ENCODE measurements at regions not wholly inside any gene's neighbourhood (a gene's known extent, or its start where the extent isn't known, plus 50 kb on each side); places are given as distances from the start of the nearest gene placed in this dataset.

DNA sequence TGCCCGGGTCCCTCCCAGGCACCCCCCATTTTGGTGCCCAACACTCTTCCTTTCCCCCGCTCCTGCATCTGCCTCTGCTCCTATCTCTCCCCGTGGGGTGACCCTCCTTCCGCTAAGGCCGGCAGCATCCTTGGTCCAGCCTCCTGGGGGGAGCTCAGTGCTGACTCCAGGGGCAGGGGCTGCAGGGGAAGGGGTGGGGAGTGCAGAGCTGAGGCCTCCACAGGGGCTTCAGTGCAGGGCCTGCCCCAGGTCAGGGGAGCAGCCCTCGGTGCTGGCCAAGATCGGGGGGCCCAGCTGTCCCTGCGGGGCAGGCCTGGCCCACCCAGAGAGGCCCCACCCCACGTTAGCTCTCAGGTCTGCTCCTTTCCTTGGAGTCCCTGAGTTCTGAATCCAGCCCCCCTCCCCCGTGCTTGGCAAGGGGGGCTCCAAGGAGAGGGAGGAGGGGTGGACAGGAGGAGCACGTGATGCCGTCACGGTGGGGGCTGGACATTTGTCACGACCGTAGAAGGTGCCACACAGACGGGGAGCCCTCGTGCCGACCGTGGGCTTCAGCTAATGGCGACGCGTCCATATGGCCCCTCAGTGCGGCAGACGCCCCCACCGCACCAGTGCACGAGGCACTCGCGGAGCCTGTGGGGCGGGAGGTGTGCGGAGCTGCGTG is 63.5 kb upstream of the ADRA2C start:
- TF ChIP-seq EZH2 (IDR thresholded peaks at IDR 0.05; ENCODE audit: insufficient read depth, poor library complexity, severe bottlenecking) (no peak), EZH2phosphoT487 (IDR thresholded peaks at IDR 0.05; ENCODE audit: insufficient read depth, low read depth) (no peak)

All from GM23248 (cell line).